ENCODE measurements at regions not wholly inside any gene's neighbourhood (a gene's known extent, or its start where the extent isn't known, plus 50 kb on each side); places are given as distances from the start of the nearest gene placed in this dataset.
"Not testable (repeated sequence)": the region's sequence is repeated elsewhere in the genome, so short reads cannot be mapped to it uniquely, and the experiment has no call there.

DNA sequence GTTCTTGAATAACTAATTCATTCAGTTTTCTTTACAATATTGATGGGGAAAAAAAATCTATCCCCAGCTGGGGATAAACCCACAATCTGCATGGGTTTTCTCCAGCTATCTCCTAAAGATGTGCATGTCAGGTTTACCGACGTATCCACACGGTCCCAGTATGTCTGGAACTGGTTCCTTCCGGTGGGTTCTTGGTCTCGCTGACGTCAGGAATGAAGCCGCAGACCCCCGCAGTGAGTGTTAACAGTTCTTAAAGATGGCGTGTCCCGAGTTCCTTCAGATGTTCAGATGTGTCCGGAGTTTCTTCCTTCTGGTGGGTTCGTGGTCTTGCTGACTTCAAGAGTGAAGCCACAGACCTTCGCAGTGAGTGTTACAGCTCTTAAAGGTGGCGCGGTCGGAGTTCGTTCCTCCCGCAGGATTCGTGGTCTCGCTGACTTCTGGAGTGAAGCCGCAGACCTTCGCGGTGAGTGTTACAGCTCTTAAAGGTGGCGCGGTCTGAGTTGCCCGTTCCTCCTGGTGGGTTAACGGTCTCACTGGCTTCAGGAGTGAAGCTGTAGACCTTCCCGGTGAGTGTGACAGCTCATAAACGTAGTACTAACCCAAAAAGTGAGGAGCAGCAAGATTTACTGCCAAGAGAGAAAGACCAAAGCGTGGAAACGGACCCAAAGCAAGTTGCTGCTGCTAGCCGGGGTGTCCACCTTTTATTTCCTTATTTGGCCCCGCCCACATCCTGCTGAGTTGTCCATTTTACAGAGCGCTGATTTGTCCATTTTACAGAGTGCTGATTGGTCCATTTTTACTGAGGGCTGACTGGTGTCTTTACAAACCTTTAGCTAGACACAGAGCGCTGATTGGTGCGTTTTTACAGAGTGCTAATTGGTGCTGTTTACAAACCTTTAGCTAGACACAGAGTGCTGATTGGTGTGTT, 195.1 kb upstream of the NR2F2 start:
- DNase-seq: no peak

- DNase-seq: no peak
Observed at GRCh38 chr15:96138985-96139384, 191.5 kb upstream of the NR2F2 start.

DNA sequence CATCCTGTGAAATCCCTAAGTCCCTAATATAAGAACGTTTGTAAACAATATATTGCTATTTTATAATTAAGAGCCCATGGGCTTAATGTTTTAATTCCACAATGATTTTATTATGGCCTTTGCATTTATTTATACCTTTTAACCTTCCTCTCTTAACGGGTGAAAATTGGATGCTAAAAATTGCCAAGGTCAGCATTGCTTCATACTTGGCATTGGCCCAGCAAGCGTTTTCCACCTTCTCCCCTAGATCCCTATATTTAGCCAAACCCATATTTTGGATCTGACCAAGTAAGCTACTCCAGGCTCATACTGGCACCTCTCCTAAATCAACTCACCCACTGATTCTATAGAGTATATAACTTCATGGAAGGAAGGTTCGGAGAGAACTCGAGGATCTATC, 188.0 kb upstream of the NR2F2 start:
- DNase-seq: no peak

DNA sequence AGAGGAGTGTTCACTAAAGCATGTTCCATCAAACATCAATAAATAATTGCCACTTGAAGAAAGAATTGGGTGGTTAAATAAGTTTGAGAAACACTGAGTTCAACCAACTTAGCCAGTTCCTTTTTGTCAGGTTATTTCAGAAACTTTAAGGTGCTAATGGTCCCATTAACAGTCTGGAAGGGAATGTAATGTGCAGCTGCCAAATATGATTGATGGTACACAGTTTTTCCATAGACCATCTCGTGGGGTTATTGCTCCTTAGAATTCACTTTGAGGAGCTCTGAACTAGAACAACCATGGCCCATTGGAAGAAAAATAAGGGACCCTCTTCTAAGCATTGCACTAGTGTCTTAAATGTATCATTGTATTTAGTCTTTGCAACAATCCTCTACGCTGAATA, 185.8 kb upstream of the NR2F2 start:
- DNase-seq: no peak

- no peak for DNase-seq
Observed at GRCh38 chr15:96146726-96147125, 183.8 kb upstream of the NR2F2 start.

GRCh38 chr15:96147267-96147666, 183.2 kb upstream of the NR2F2 start:
- no peak for DNase-seq

DNA sequence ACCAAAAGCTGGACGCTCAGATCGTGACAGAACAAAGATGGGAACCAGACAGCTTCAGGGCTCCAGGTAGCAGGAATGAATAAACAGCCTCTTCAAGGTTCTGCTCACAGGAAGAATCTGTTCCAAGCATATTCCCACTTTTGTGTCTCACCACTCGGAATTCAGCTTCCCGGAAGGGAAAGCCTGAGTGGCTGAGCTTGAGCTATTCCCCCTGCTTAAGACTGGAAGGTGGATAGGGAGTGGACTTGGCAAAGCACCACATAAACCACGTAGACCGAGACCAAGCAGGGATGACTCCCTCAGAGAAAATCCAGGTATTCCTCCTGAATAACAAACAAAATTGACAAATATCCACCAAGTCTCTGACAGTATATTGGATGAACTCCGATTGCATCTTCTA, 180.2 kb upstream of the NR2F2 start:
- DNase-seq: no peak

GRCh38 chr15:96151749-96152148, 178.8 kb upstream of the NR2F2 start:
- DNase-seq: not testable (repeated sequence)

DNA sequence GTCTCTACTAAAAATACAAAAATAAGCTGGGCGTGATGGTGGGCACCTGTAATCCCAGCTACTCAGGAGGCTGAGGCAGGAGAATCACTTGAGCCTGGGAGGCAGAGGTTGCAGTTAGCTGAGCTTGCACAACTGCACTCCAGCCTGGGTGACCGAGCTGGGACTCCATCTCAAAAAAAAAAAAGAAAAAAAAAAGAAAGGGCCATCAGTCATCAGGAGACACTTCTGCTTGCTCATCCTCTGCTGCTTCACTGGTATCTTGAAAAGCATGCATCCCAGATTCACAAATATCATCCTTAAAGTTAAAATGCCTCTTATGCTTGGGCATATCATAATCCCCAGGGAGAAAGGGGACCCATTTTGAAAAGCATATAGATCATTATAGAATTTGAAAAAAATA, 176.6 kb upstream of the NR2F2 start:
- DNase-seq: no peak

DNA sequence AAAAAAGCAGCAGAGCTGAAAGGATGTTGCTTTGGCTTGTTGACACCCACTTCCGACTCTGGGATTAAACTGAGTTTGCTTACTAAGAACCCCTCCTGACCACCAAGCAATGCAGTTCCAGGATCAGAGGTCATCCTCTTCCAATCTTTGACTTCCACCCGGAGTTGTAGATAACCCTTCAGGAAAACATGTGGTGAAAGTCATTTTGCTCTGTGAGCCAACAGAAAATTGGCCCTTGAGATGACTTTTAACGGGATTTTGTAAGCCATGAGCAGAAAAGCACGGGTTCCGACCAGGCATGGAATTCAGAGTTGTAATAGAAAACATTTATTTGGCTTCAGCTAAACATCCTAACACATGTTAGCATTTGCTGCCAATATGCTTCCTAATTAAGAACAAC, 171.6 kb upstream of the NR2F2 start:
- DNase-seq: no peak

DNA sequence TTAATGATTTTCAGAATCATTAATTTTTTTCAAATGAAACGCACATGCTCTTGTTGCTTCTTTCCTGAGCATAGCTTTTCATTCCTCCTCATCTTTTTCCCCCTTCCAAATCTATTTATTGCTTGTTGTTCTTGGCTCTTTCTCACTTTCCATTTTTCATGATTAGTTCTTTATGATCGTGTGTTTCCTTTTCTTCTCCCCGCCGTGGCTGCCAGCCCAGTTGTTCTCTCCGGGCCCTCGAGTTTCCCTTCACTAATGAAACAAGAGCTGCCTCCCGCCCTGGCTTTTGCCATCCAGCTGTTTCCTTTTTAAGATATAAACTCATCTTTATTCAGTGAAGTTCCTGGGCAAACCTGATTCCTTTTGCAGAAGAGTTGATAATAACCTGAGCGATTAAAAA, 170.2 kb upstream of the NR2F2 start:
- DNase-seq: no peak

GRCh38 chr15:96160800-96161199, 169.7 kb upstream of the NR2F2 start:
- DNase-seq: no peak

DNA sequence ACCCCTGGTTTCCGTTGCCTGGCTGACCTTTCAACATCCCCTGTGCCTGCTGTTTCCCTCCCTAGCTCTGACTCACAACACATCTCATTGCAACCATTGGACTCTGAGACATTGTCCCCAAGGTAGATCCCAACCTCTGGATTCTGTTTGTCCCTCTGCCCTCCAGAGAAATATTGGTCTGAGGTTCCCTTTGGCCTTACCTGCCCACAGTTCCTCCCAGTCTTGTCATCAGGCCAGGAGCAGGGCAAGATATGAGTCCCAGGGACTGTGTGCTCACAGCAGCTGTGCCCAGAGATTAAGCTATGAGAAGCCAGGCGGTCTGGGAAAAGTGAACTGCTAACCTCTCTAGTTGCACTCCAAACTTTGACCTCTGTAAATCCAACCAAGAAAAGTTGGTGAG, 168.2 kb upstream of the NR2F2 start:
- no peak for DNase-seq

DNA sequence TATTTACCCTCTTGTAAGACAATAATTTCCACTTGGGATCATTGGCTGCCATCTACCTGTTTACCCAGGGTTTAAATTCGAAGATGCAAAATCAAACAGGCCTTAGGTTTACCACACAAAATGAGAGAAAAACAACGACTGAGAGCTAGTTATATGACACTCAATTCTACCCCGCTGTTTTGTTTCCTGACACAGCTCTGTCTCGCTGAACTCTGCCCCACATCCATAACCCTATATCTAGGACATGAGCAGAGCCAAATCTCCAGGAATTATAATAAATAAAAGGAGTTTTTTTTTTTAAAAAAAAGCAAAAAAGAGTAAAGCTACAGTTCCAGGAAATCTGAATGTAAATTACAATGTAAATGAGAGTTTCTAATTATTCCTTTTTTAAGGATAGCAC, 165.4 kb upstream of the NR2F2 start:
- no peak for DNase-seq

DNA sequence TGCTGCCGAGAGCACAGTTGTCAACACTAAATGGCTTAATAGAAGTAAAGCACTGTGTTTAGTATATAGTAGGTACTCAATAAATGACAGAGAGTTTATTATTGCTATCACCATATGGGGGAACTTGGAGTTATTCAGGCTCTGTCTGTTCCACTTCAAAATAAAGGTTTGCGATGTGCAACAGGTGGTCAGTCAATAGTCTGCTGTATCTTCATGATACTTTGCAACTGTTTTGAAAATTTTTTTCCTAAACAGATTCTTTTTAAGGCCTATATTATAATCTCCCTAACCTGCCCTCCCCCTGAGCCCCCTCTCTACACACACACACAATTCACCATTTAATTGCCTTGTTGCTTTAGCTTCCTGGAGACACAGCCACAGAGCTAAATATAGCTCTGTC, 164.7 kb upstream of the NR2F2 start:
- no peak for DNase-seq

- DNase-seq: no peak
Observed at GRCh38 chr15:96166223-96167200, 164.0 kb upstream of the NR2F2 start.

- DNase-seq: not testable (repeated sequence)
Observed at GRCh38 chr15:96170616-96170978, 159.9 kb upstream of the NR2F2 start.

DNA sequence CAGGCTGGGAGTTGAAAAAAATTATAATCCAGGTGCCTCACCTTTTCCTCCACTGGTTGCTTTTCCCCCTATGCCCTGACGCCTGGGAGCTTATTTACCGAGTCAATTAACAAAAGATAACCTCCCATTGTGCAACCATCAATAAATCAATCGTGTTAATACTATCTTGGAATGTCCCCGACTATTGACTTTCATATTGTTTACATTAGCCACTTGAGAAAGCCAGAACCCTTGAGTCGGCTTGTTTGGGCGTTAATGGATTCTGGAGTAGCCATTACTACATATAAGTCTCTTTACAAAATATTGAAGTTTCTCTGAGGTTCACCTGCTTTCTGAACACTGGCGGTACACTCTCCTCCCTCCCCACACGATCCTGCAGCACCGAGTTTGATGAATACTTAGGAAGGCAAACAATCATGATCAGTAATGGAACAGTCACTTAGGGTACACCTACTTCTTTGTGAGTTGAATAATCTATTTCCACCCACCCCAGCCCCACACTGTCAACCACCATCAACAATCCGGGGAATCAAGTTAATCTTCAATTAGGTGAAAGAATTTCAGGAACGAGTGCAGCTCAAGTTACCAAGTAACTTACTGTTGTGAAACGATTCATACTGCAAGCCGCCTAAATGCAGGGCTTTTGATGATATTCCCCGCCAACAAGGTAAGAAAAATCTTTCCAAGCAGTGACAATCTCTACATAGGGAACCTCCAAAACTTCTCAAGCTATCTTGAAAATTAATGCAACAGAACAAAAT, 159.3 kb upstream of the NR2F2 start:
- DNase-seq: no peak

DNA sequence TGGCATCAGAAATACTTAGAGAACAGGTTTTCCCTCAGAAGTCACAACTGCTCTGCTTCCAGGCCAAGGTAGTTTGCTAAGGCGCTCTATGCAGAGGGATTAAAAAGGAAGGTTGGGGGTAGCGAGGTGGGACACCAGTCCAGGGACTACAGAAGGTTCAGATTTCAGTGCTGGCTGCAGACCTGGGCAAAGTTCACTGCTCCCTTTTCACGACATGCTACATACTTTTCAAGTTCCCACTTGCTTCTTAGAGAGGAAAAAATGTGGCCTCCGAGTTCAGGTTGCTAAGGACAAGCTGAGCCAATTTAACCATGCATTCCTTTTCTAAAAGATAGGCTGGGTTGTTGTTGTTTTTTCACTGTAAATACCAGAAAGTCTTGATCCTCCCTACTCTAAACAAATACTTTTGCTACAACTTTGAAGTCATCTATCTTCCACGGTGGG, 158.6 kb upstream of the NR2F2 start:
- no peak for DNase-seq

GRCh38 chr15:96172417-96172816, 158.1 kb upstream of the NR2F2 start:
- DNase-seq: no peak

DNA sequence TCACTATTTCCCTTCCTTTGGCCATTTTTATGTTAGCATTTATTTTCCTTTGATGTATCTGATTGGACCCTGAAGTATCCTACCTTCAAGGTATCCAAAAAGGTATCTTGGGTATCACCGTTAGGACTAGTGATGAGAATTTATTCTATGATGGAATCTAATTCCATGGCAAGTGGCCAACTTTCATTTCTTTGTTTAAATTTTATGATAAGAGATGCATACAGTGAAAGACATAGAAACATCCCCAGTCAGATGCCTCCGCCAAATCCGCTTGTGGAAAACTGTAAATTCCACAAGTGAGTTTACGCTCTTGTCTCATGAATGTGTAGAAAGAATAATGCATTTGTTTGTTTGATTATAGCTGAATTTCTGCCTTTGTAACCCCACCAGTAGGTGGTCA, 153.7 kb upstream of the NR2F2 start:
- no peak for DNase-seq

DNA sequence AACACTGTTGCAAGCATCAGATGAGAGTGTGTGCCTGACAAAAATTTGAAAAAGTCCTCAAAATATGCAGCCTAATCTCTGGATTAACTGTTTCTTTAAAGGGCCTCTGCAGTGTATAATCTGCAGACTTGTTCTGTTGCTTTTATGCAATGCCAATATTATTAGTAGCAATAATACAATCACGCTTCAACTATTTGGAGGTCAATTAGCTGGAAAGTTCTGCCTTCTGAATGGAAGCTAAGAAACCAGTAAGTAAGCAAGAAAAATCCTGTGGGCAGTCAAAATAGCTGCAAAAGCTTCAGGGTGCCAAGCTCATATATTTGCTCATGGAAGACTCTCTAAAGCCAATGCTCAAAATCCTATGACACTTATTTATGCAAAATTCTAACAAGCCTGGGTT, 153.2 kb upstream of the NR2F2 start:
- DNase-seq: no peak
